ENCODE measurements at regions not wholly inside any gene's neighbourhood (a gene's known extent, or its start where the extent isn't known, plus 50 kb on each side); places are given as distances from the start of the nearest gene placed in this dataset.

DNA sequence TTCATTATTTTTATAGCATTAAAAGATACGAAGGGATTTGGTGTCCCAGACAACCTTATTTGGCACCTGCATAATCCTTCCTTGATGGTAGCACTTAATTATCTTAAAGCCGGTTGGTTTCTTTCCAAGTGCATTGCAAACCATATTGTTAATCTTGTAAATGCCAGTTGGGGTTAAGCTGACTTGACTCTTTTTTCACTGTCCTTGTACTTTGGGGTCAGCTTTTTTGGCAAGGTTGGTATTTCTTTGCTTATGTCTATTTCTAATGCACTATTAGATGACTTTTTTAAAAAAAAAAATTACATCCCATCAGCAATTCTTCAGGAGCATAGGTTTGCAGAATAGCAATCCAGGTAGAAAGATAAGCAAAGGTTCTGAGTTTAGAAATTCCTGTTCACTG lies 466.8 kb upstream of the TLE4 start:
- H3K27ac ChIP-seq, result no peak overlapping the region
- TF ChIP-seq, protein P1, sequence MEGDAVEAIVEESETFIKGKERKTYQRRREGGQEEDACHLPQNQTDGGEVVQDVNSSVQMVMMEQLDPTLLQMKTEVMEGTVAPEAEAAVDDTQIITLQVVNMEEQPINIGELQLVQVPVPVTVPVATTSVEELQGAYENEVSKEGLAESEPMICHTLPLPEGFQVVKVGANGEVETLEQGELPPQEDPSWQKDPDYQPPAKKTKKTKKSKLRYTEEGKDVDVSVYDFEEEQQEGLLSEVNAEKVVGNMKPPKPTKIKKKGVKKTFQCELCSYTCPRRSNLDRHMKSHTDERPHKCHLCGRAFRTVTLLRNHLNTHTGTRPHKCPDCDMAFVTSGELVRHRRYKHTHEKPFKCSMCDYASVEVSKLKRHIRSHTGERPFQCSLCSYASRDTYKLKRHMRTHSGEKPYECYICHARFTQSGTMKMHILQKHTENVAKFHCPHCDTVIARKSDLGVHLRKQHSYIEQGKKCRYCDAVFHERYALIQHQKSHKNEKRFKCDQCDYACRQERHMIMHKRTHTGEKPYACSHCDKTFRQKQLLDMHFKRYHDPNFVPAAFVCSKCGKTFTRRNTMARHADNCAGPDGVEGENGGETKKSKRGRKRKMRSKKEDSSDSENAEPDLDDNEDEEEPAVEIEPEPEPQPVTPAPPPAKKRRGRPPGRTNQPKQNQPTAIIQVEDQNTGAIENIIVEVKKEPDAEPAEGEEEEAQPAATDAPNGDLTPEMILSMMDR (IDR thresholded peaks at IDR 0.05; ENCODE audit: low read depth, low read length, missing control alignments), result no peak
- no peak for DNase-seq
- no peaks in the 10 kb centered on the region for H3K27me3 ChIP-seq (replicated peaks)
- no peaks in the 10 kb centered on the region for H3K36me3 ChIP-seq (replicated peaks)
- in situ Hi-C loops (cut with HindIII; ENCODE audit: low pct_ligation_motif_present, low sequenced_read_pairs), result no loop called here
- no peak overlapping the region for H3K4me3 ChIP-seq (ENCODE audit: low read depth, low read length)

- in situ Hi-C loops (cut with HindIII; ENCODE audit: low pct_ligation_motif_present, low sequenced_read_pairs), result no loop called here
- TF ChIP-seq, protein P1 (IDR thresholded peaks at IDR 0.05; ENCODE audit: low read depth, low read length, missing control alignments), result no peak
- Histone ChIP-seq H3K4me3 (ENCODE audit: low read depth, low read length) (no peak overlapping the region), H3K27ac (no peak overlapping the region), H3K27me3 (replicated peaks) (no peaks in the 10 kb centered on the region), H3K36me3 (replicated peaks) (no peaks in the 10 kb centered on the region)
- no peak for DNase-seq
Observed at GRCh38 chr9:79107911-79108676, 463.7 kb upstream of the TLE4 start.

DNA sequence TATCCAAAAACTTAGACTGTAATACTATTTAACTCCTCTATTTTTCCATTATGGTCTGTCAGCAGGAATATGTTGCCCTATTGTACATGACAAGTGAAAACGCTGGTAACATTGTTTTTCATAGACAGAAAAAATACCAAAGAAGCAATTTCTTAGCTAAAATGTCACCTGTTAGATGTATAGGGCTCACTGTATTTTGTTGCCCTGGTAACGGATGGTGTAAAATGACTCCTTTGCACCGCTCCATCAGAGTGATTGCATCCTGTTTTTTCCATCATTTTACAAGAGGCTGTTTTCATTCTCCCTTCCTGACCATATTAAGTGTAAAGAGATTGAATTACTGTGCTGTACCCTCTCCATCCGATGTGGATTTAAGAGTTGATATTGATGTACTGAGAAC lies 460.1 kb upstream of the TLE4 start:
- TF ChIP-seq, protein P1 (IDR thresholded peaks at IDR 0.05; ENCODE audit: low read depth, low read length, missing control alignments), result no peak
- no peak for DNase-seq
- Histone ChIP-seq H3K36me3 (replicated peaks) (no peaks in the 10 kb centered on the region), H3K4me3 (ENCODE audit: low read depth, low read length) (no peak overlapping the region), H3K27ac (no peak overlapping the region), H3K27me3 (replicated peaks) (no peaks in the 10 kb centered on the region)
- in situ Hi-C loops (cut with HindIII; ENCODE audit: low pct_ligation_motif_present, low sequenced_read_pairs), result no loop called here

GRCh38 chr9:79115176-79115575 lies 456.6 kb upstream of the TLE4 start:
- no peaks in the 10 kb centered on the region for H3K36me3 ChIP-seq (replicated peaks)
- in situ Hi-C loops (cut with HindIII; ENCODE audit: low pct_ligation_motif_present, low sequenced_read_pairs), result no loop called here
- H3K27ac ChIP-seq, result no peak overlapping the region
- TF ChIP-seq, protein P1 (IDR thresholded peaks at IDR 0.05; ENCODE audit: low read depth, low read length, missing control alignments), result no peak
- no peaks in the 10 kb centered on the region for H3K27me3 ChIP-seq (replicated peaks)
- no peak overlapping the region for H3K4me3 ChIP-seq (ENCODE audit: low read depth, low read length)
- DNase-seq, result no peak

DNA sequence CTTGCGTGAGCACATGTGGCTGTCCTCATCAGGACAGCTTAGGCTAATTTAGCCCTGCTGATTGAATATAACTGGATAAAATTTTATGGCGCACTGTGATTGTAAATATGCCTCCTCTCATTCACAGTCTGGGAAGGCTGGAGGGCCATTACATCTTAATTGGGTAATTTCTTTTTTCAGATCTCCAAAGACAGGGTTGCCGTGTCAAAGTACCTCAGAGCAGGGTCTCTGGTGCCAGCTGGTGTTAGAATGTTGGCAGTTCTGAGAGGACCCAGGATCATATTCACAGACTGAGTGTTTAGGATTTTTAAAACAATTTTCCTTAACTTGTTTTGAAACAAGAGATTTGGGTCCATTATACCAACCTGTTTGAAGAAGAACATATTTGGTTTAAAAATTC lies 455.7 kb upstream of the TLE4 start:
- no peaks in the 10 kb centered on the region for H3K36me3 ChIP-seq (replicated peaks)
- no peaks in the 10 kb centered on the region for H3K27me3 ChIP-seq (replicated peaks)
- no peak overlapping the region for H3K4me3 ChIP-seq (ENCODE audit: low read depth, low read length)
- in situ Hi-C loops (cut with HindIII; ENCODE audit: low pct_ligation_motif_present, low sequenced_read_pairs), result no loop called here
- DNase-seq, result no peak
- TF ChIP-seq, protein P1 (IDR thresholded peaks at IDR 0.05; ENCODE audit: low read depth, low read length, missing control alignments), result peak; percentile 14
- no peak overlapping the region for H3K27ac ChIP-seq

GRCh38 chr9:79116709-79117108 lies 455.1 kb upstream of the TLE4 start:
- Histone ChIP-seq H3K4me3 (ENCODE audit: low read depth, low read length) (no peak overlapping the region), H3K36me3 (replicated peaks) (no peaks in the 10 kb centered on the region), H3K27ac (no peak overlapping the region), H3K27me3 (replicated peaks) (no peaks in the 10 kb centered on the region)
- TF ChIP-seq, protein P1 (IDR thresholded peaks at IDR 0.05; ENCODE audit: low read depth, low read length, missing control alignments), result no peak
- no peak for DNase-seq
- in situ Hi-C loops (cut with HindIII; ENCODE audit: low pct_ligation_motif_present, low sequenced_read_pairs), result no loop called here
